H9 (cell line): ENCODE measurements at regions not wholly inside any gene's neighbourhood (a gene's known extent, or its start where the extent isn't known, plus 50 kb on each side); places are given as distances from the start of the nearest gene placed in this dataset.

Experiments used
- DNase-seq: peaks from one replicate; pipeline ENCODE4 v3.0.0-alpha.2; 2017
- H2AFZ ChIP-seq: one replicate; pipeline ENCODE4 v1.6.1; 2013; ENCODE audit warnings: mild to moderate bottlenecking, low read length, control low read depth, moderate library complexity
- H2AK5ac ChIP-seq: 2 replicates; pipeline ENCODE4 v1.6.1; 2013; ENCODE audit warnings: low read length, control low read depth, mixed read lengths; ENCODE audit not compliant: insufficient read length
- H2BK120ac ChIP-seq: one replicate; pipeline ENCODE4 v1.6.1; 2013; ENCODE audit warnings: low read depth, mild to moderate bottlenecking, low read length, control low read depth, inconsistent platforms; ENCODE audit not compliant: poor library complexity, severe bottlenecking
- H2BK12ac ChIP-seq: 2 replicates; pipeline ENCODE4 v1.6.1; 2013; ENCODE audit warnings: low read length, control low read depth, mixed read lengths, low read depth; ENCODE audit not compliant: insufficient read length
- H2BK15ac ChIP-seq: 2 replicates; pipeline ENCODE4 v1.6.1; 2013; ENCODE audit warnings: low read depth, low read length, control low read depth
- H2BK20ac ChIP-seq: one replicate; pipeline ENCODE4 v1.6.1; 2013; ENCODE audit warnings: low read depth, mild to moderate bottlenecking, low read length, control low read depth, inconsistent platforms; ENCODE audit not compliant: poor library complexity, severe bottlenecking
- H2BK5ac ChIP-seq: 2 replicates; pipeline ENCODE4 v1.6.1; 2013; ENCODE audit warnings: low read length, control low read depth, mixed read lengths; ENCODE audit not compliant: insufficient read length
- H3K14ac ChIP-seq: 2 replicates; pipeline ENCODE4 v1.6.1; 2013; ENCODE audit warnings: low read length, control low read depth; ENCODE audit not compliant: insufficient read depth
- H3K18ac ChIP-seq: 2 replicates; pipeline ENCODE4 v1.6.1; 2013; ENCODE audit warnings: low read depth, mild to moderate bottlenecking, mixed read lengths, low read length, control low read depth; ENCODE audit not compliant: insufficient read length
- H3K23ac ChIP-seq: 2 replicates; pipeline ENCODE4 v1.6.1; 2013; ENCODE audit warnings: low read length, control low read depth, mixed read lengths, low read depth; ENCODE audit not compliant: insufficient read length
- H3K23me2 ChIP-seq: 2 replicates; pipeline ENCODE4 v1.6.1; 2013; ENCODE audit warnings: low read depth, mild to moderate bottlenecking, mixed read lengths, low read length, control low read depth; ENCODE audit not compliant: insufficient read length, poor library complexity, severe bottlenecking
- H3K27ac ChIP-seq: 2 replicates; pipeline ENCODE4 v1.5.1; 2013; ENCODE audit warnings: low read length, control low read depth, mixed read lengths, low read depth; ENCODE audit not compliant: insufficient read length
- H3K27me3 ChIP-seq: 2 replicates; pipeline ENCODE4 v1.6.1; 2013; ENCODE audit warnings: low read length, control low read depth, inconsistent platforms; ENCODE audit not compliant: insufficient read depth
- H3K4ac ChIP-seq: 2 replicates; pipeline ENCODE4 v1.6.1; 2013; ENCODE audit warnings: low read depth, mild to moderate bottlenecking, control low read depth, inconsistent platforms, low read length, moderate library complexity
- H3K4me1 ChIP-seq: 2 replicates; pipeline ENCODE4 v1.6.1; 2013; ENCODE audit warnings: low read length, control low read depth, inconsistent platforms; ENCODE audit not compliant: insufficient read depth
- H3K4me2 ChIP-seq: 2 replicates; pipeline ENCODE4 v1.6.1; 2013; ENCODE audit warnings: low read length, control low read depth, mixed read lengths; ENCODE audit not compliant: insufficient read length, insufficient read depth
- H3K56ac ChIP-seq: 2 replicates; pipeline ENCODE4 v1.6.1; 2013; ENCODE audit warnings: low read depth, mild to moderate bottlenecking, mixed read lengths, low read length, control low read depth; ENCODE audit not compliant: insufficient read length
- H3K79me1 ChIP-seq: 2 replicates; pipeline ENCODE4 v1.6.1; 2013; ENCODE audit warnings: low read depth, mild to moderate bottlenecking, moderate library complexity, low read length, control low read depth, inconsistent platforms; ENCODE audit not compliant: insufficient read depth, poor library complexity, severe bottlenecking
- H3K79me2 ChIP-seq: 2 replicates; pipeline ENCODE4 v1.6.1; 2013; ENCODE audit warnings: low read length, control low read depth, inconsistent platforms; ENCODE audit not compliant: insufficient read depth
- H3K9ac ChIP-seq: 2 replicates; pipeline ENCODE4 v1.6.1; 2013; ENCODE audit warnings: low read length, control low read depth, mixed read lengths; ENCODE audit not compliant: insufficient read length; ENCODE audit errors: extremely low read depth
- H3K9me3 ChIP-seq: one replicate; pipeline ENCODE4 v1.6.1; 2013; ENCODE audit warnings: low read depth, low read length, inconsistent platforms; ENCODE audit not compliant: control insufficient read depth
- H3T11ph ChIP-seq: one replicate; pipeline ENCODE4 v1.6.1; 2013; ENCODE audit warnings: mild to moderate bottlenecking, low read length, control low read depth, inconsistent platforms
- H4K20me1 ChIP-seq: one replicate; pipeline ENCODE4 v1.6.1; 2013; ENCODE audit not compliant: control insufficient read depth, insufficient read length, insufficient read depth
- H4K5ac ChIP-seq: 2 replicates; pipeline ENCODE4 v1.6.1; 2013; ENCODE audit warnings: low read depth, mild to moderate bottlenecking, mixed read lengths, low read length, control low read depth; ENCODE audit not compliant: insufficient read length
- H4K8ac ChIP-seq: replicated peaks from 2 replicates; pipeline ENCODE4 v1.6.1; 2013; ENCODE audit warnings: low read length, control low read depth, mixed read lengths, low read depth; ENCODE audit not compliant: insufficient read length
- H4K91ac ChIP-seq: 2 replicates; pipeline ENCODE4 v1.6.1; 2013; ENCODE audit warnings: low read depth, mild to moderate bottlenecking, moderate library complexity, mixed read lengths, low read length, control low read depth; ENCODE audit not compliant: insufficient read length
- H3K27ac Mint-ChIP-seq, 3 experiments: 2 replicates in 2 of 3; 3 replicates in 1 of 3; pipeline ENCODE4 v1.8.0; 2020 to 2021; ENCODE audit warnings: mixed read lengths in 3 of 3, mild to moderate bottlenecking in 1 of 3, moderate library complexity in 1 of 3
- H3K27me3 Mint-ChIP-seq: 2 replicates; pipeline ENCODE4 v1.8.0; 2021; ENCODE audit warnings: low read depth, mild to moderate bottlenecking, moderate library complexity, mixed read lengths
- H3K36me3 Mint-ChIP-seq, 3 experiments: 2 replicates in 2 of 3; 3 replicates in 1 of 3; pipeline ENCODE4 v1.8.0; 2020 to 2021; ENCODE audit warnings: low read depth in 3 of 3, mixed read lengths in 3 of 3; ENCODE audit not compliant: insufficient read depth in 1 of 3
- H3K4me1 Mint-ChIP-seq, 2 experiments: 2 replicates each; pipeline ENCODE4 v1.8.0; 2020; ENCODE audit warnings: mixed read lengths in 2 of 2
- H3K4me3 Mint-ChIP-seq, 2 experiments: 2 replicates in 1 of 2; 3 replicates in 1 of 2; pipeline ENCODE4 v1.8.0; 2020 to 2021; ENCODE audit warnings: mild to moderate bottlenecking in 2 of 2, mixed read lengths in 2 of 2, moderate library complexity in 1 of 2
- H3K9me3 Mint-ChIP-seq, 2 experiments: 2 replicates in 1 of 2; 3 replicates in 1 of 2; pipeline ENCODE4 v1.8.0; 2020; ENCODE audit warnings: mild to moderate bottlenecking in 2 of 2, mixed read lengths in 2 of 2, moderate library complexity in 1 of 2
- WGBS: extraction: QIAGEN DNeasy Blood & Tissue Kit; methylation state at CpG from one replicate; pipeline ENCODE4 v1.1.7; 2013; ENCODE audit warnings: missing lambda C conversion rate, low lambda C conversion rate, mixed read lengths; ENCODE audit not compliant: insufficient read length; ENCODE audit errors: extremely low coverage; 5-methylcytosine and 5-hydroxymethylcytosine counted together
- TF ChIP-seq, protein P1 (sequence below): fragments of 200-600 bp; sonication (generic); conservative IDR thresholded peaks from 3 replicates; pipeline ENCODE4 v1.8.0; 2021; ENCODE audit warnings: antibody characterized with exemption, mild to moderate bottlenecking

DNA sequence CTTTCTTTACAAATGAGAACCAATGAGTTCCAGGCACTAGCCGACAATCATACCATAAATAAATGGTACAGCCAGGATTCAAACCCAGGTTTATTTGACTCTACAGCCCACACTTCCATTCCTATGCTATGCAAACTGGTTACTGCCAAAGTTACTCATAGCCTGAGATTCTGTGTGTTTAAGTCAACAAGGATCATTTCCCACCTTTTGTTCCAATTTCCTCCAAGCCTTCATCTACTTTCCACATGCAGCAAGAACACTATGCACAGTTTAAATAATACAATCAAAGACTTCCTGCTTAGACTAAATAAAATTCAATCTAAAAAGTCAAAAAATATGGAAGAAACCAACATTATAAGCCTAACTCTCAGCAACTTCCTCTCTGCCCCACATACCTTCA, 59.2 kb upstream of the KLF12 start:
- Histone ChIP-seq H3K9ac (no peak overlapping the region), H2BK15ac (no peak overlapping the region), H3K23me2 (no peaks in the 10 kb centered on the region), H2BK5ac (no peak overlapping the region), H3K27ac (no peak overlapping the region), H2BK120ac (no peak overlapping the region), H3K14ac (no peak overlapping the region), H3K56ac (no peak overlapping the region), H4K5ac (no peak overlapping the region), H3K4me2 (no peak overlapping the region), H3K18ac (no peak overlapping the region), H3K79me2 (no peaks in the 10 kb centered on the region), H2BK20ac (no peak overlapping the region), H3K23ac (no peak overlapping the region), H3K4me1 (no peaks in the 10 kb centered on the region), H4K8ac (no peak overlapping the region), H2AFZ (no peak overlapping the region), H4K91ac (no peak overlapping the region), H3K9me3 (no peaks in the 10 kb centered on the region), H3K4ac (no peak overlapping the region), H3T11ph (no peak overlapping the region), H3K79me1 (no peaks in the 10 kb centered on the region), H2BK12ac (no peak overlapping the region), H3K27me3 (no peaks in the 10 kb centered on the region), H4K20me1 (no peaks in the 10 kb centered on the region), H2AK5ac (no peak overlapping the region)
- peak overlapping the region in 1 of 3 experiments; percentile 25; a peak in 1 of 7 replicates for H3K27ac Mint-ChIP-seq
- DNase-seq = no peak
- TF ChIP-seq, protein P1, sequence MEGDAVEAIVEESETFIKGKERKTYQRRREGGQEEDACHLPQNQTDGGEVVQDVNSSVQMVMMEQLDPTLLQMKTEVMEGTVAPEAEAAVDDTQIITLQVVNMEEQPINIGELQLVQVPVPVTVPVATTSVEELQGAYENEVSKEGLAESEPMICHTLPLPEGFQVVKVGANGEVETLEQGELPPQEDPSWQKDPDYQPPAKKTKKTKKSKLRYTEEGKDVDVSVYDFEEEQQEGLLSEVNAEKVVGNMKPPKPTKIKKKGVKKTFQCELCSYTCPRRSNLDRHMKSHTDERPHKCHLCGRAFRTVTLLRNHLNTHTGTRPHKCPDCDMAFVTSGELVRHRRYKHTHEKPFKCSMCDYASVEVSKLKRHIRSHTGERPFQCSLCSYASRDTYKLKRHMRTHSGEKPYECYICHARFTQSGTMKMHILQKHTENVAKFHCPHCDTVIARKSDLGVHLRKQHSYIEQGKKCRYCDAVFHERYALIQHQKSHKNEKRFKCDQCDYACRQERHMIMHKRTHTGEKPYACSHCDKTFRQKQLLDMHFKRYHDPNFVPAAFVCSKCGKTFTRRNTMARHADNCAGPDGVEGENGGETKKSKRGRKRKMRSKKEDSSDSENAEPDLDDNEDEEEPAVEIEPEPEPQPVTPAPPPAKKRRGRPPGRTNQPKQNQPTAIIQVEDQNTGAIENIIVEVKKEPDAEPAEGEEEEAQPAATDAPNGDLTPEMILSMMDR = no peak
- H3K4me3 Mint-ChIP-seq = no peak overlapping the region
- H3K9me3 Mint-ChIP-seq = no peaks in the 10 kb centered on the region
- H3K27me3 Mint-ChIP-seq = no peaks in the 10 kb centered on the region
- WGBS = no CpG with 5 or more reads among the region's 1 CpG
- H3K4me1 Mint-ChIP-seq = peaks cover 4 to 5% of the 10 kb centered on the region in 2 experiments
- no peaks in the 10 kb centered on the region for H3K36me3 Mint-ChIP-seq
